SU-DHL-6 (cell line): ENCODE measurements at regions not wholly inside any gene's neighbourhood (a gene's known extent, or its start where the extent isn't known, plus 50 kb on each side); places are given as distances from the start of the nearest gene placed in this dataset.

ENCODE experiments used
- CTCF ChIP-seq: fragments of 200-600 bp; sonication (generic); IDR thresholded peaks from one replicate; pipeline ENCODE4 v1.5.1; 2017; ENCODE audit warnings: antibody characterized with exemption, mild to moderate bottlenecking, low read length, moderate library complexity; ENCODE audit not compliant: insufficient read depth, poor library complexity, severe bottlenecking
- EZH2phosphoT487 ChIP-seq: fragments of 200-600 bp; sonication (generic), shearing (Covaris generic); conservative IDR thresholded peaks from 2 replicates; pipeline ENCODE4 v1.6.1; 2018; ENCODE audit warnings: mild to moderate bottlenecking, antibody characterized with exemption, low read length, moderate library complexity, mixed read lengths

GRCh38 chr4:125776146-125776545 lies 461.4 kb downstream of the FAT4 start:
- TF ChIP-seq CTCF (no peak), EZH2phosphoT487 (no peak)
